IMR-90 (cell line): ENCODE measurements at regions not wholly inside any gene's neighbourhood (a gene's known extent, or its start where the extent isn't known, plus 50 kb on each side); places are given as distances from the start of the nearest gene placed in this dataset.

Experiments used
- ATAC-seq: fragments of 200-7000 bp; cut with Tn5 transposase; 2 replicates; pipeline ENCODE4 v1.9.1; 2020; ENCODE audit warnings: low read depth, mild to moderate bottlenecking, moderate library complexity
- BruUV-seq: library from RNA; stranded (reverse); fragments of 400-500 nt; replicated peaks from 2 replicates; lab custom pipeline; 2021; lab: Mats Ljungman, UMichigan
- CTCF ChIA-PET: fragments of 300-600 bp; formaldehyde crosslinking; extraction: SDS; loops from one replicate; lab custom pipeline; 2021; ENCODE audit warnings: antibody characterized with exemption; lab: Yijun Ruan, JAX
- POLR2A ChIA-PET: fragments of 300-600 bp; sonication (Branson Sonifier 250); formaldehyde crosslinking; loops from one replicate; lab custom pipeline; 2022; ENCODE audit warnings: antibody characterized with exemption; ENCODE audit not compliant: unreplicated experiment; lab: Charles Lee
- DNase-seq: peaks from one replicate; pipeline ENCODE4 v3.0.0; 2013
- H2AFZ ChIP-seq: replicated peaks from 2 replicates; pipeline ENCODE3; 2013; ENCODE audit warnings: low read length, mild to moderate bottlenecking; ENCODE audit not compliant: poor library complexity
- H2AK5ac ChIP-seq: 2 replicates; pipeline ENCODE4 v1.6.1; 2013; ENCODE audit warnings: low read depth, low read length, inconsistent platforms
- H2AK9ac ChIP-seq: replicated peaks from 2 replicates; pipeline ENCODE3; 2013; ENCODE audit warnings: mild to moderate bottlenecking, low read depth, low read length, moderate library complexity; ENCODE audit not compliant: poor library complexity
- H2BK120ac ChIP-seq: 2 replicates; pipeline ENCODE4 v1.6.1; 2013; ENCODE audit warnings: low read depth, low read length, inconsistent platforms
- H2BK15ac ChIP-seq: 3 replicates; pipeline ENCODE4 v1.6.1; 2013; ENCODE audit warnings: low read depth, low read length, inconsistent platforms
- H2BK20ac ChIP-seq: 2 replicates; pipeline ENCODE4 v1.6.1; 2013; ENCODE audit warnings: low read depth, mild to moderate bottlenecking, inconsistent platforms, low read length, moderate library complexity
- H2BK5ac ChIP-seq: 2 replicates; pipeline ENCODE4 v1.6.1; 2013; ENCODE audit warnings: mild to moderate bottlenecking, low read depth, low read length, inconsistent platforms; ENCODE audit not compliant: poor library complexity, severe bottlenecking
- H3K14ac ChIP-seq: replicated peaks from 2 replicates; pipeline ENCODE4 v1.6.1; 2013; ENCODE audit warnings: low read depth, low read length, inconsistent platforms
- H3K18ac ChIP-seq: 2 replicates; pipeline ENCODE4 v1.6.1; 2013; ENCODE audit warnings: low read depth, low read length, control low read depth
- H3K23ac ChIP-seq: 2 replicates; pipeline ENCODE4 v1.6.1; 2013; ENCODE audit warnings: low read depth, low read length, inconsistent platforms
- H3K27ac ChIP-seq: 2 replicates; pipeline ENCODE4 v1.5.1; 2013; ENCODE audit warnings: mild to moderate bottlenecking, control low read depth, low read length; ENCODE audit not compliant: insufficient read depth
- H3K27me3 ChIP-seq: 2 replicates; pipeline ENCODE4 v1.6.1; 2013; ENCODE audit warnings: low read length; ENCODE audit not compliant: control insufficient read depth, insufficient read depth
- H3K36me3 ChIP-seq: 2 replicates; pipeline ENCODE4 v1.6.1; 2013; ENCODE audit warnings: low read length, mixed read lengths; ENCODE audit not compliant: control insufficient read depth, insufficient read depth
- H3K4ac ChIP-seq: 2 replicates; pipeline ENCODE4 v1.6.1; 2013; ENCODE audit warnings: low read depth, low read length, inconsistent platforms
- H3K4me1 ChIP-seq: 2 replicates; pipeline ENCODE4 v1.6.1; 2013; ENCODE audit warnings: low read length, mixed read lengths; ENCODE audit not compliant: control insufficient read depth, insufficient read depth
- H3K4me2 ChIP-seq: 2 replicates; pipeline ENCODE4 v1.6.1; 2013; ENCODE audit warnings: low read depth, mild to moderate bottlenecking, control low read depth, low read length, moderate library complexity
- H3K4me3 ChIP-seq: 2 replicates; pipeline ENCODE4 v1.5.1; 2013; ENCODE audit warnings: low read depth, mild to moderate bottlenecking, control low read depth, low read length, moderate library complexity; ENCODE audit not compliant: insufficient read depth
- H3K56ac ChIP-seq: 2 replicates; pipeline ENCODE4 v1.6.1; 2013; ENCODE audit warnings: low read length, inconsistent platforms; ENCODE audit not compliant: insufficient read depth; ENCODE audit errors: extremely low read depth
- H3K79me1 ChIP-seq, 2 experiments: 2 replicates each; pipeline ENCODE4 v1.6.1; 2013; ENCODE audit warnings: low read length in 2 of 2, inconsistent platforms in 1 of 2, low read depth in 1 of 2
- H3K9ac ChIP-seq: 2 replicates; pipeline ENCODE4 v1.6.1; 2013; ENCODE audit warnings: low read depth, low read length, control low read depth
- H3K9me1 ChIP-seq: 2 replicates; pipeline ENCODE4 v1.6.1; 2013; ENCODE audit warnings: low read length, inconsistent platforms; ENCODE audit not compliant: insufficient read depth
- H3K9me3 ChIP-seq: 2 replicates; pipeline ENCODE4 v1.6.1; 2013; ENCODE audit warnings: low read length; ENCODE audit not compliant: control insufficient read depth, insufficient read depth
- H4K20me1 ChIP-seq: 2 replicates; pipeline ENCODE4 v1.6.1; 2013; ENCODE audit warnings: low read length, inconsistent platforms; ENCODE audit not compliant: insufficient read depth
- H4K5ac ChIP-seq: 2 replicates; pipeline ENCODE4 v1.6.1; 2013; ENCODE audit warnings: mild to moderate bottlenecking, low read depth, low read length, control low read depth
- H4K8ac ChIP-seq, 2 experiments: 2 replicates each; pipeline ENCODE4 v1.6.1; 2013; ENCODE audit warnings: low read depth in 2 of 2, low read length in 2 of 2, control low read depth in 1 of 2, inconsistent platforms in 1 of 2
- H4K91ac ChIP-seq: 2 replicates; pipeline ENCODE4 v1.6.1; 2013; ENCODE audit warnings: low read depth, low read length, inconsistent platforms; ENCODE audit not compliant: insufficient read depth
- BHLHE40 ChIP-seq: fragments of 150-350 bp; IDR thresholded peaks from 2 replicates; pipeline ENCODE4 v1.6.1; 2016; ENCODE audit warnings: mild to moderate bottlenecking, low read depth, low read length
- CEBPB ChIP-seq: IDR thresholded peaks from 2 replicates; pipeline ENCODE4 v1.6.1; 2012; ENCODE audit warnings: low read depth, low read length, improper control_type of control experiment
- CHD1 ChIP-seq: IDR thresholded peaks from 2 replicates; pipeline ENCODE4 v1.6.1; 2012; ENCODE audit warnings: low read depth, low read length, improper control_type of control experiment
- CTCF ChIP-seq: conservative IDR thresholded peaks from 2 replicates; pipeline ENCODE4 v1.5.1; 2012; ENCODE audit warnings: mild to moderate bottlenecking, low read depth, low read length, improper control_type of control experiment
- ELK1 ChIP-seq: fragments of 150-350 bp; IDR thresholded peaks from 2 replicates; pipeline ENCODE4 v1.6.1; 2016; ENCODE audit warnings: low read depth, mild to moderate bottlenecking, low read length, moderate library complexity, borderline replicate concordance
- FOS ChIP-seq: fragments of 150-350 bp; IDR thresholded peaks from 2 replicates; pipeline ENCODE4 v1.6.1; 2016; ENCODE audit warnings: low read depth, low read length
- MAFK ChIP-seq: IDR thresholded peaks from 2 replicates; pipeline ENCODE4 v1.6.1; 2012; ENCODE audit warnings: low read depth, low read length, improper control_type of control experiment
- MAZ ChIP-seq: IDR thresholded peaks from 2 replicates; pipeline ENCODE4 v1.6.1; 2012; ENCODE audit warnings: low read depth, mild to moderate bottlenecking, low read length, improper control_type of control experiment, moderate library complexity, borderline replicate concordance
- MXI1 ChIP-seq: IDR thresholded peaks from 2 replicates; pipeline ENCODE4 v1.6.1; 2012; ENCODE audit warnings: low read depth, mild to moderate bottlenecking, low read length, moderate library complexity, borderline replicate concordance
- NFE2L2 ChIP-seq: fragments of 150-350 bp; IDR thresholded peaks from 2 replicates; pipeline ENCODE4 v1.6.1; 2016; ENCODE audit warnings: low read depth, mild to moderate bottlenecking, low read length
- POLR2A ChIP-seq: IDR thresholded peaks from 2 replicates; pipeline ENCODE4 v1.6.1; 2012; ENCODE audit warnings: mild to moderate bottlenecking, low read depth, low read length
- RAD21 ChIP-seq: IDR thresholded peaks from 2 replicates; pipeline ENCODE4 v1.6.1; 2012; ENCODE audit warnings: low read length, improper control_type of control experiment
- RCOR1 ChIP-seq: IDR thresholded peaks from 2 replicates; pipeline ENCODE4 v1.6.1; 2012; ENCODE audit warnings: mild to moderate bottlenecking, low read length, improper control_type of control experiment; ENCODE audit not compliant: insufficient replicate concordance
- RFX5 ChIP-seq: IDR thresholded peaks from 2 replicates; pipeline ENCODE4 v1.8.0; 2012; ENCODE audit warnings: low read depth, mild to moderate bottlenecking, low read length, moderate library complexity
- SMC3 ChIP-seq: fragments of 150-350 bp; IDR thresholded peaks from 2 replicates; pipeline ENCODE4 v1.6.1; 2016; ENCODE audit warnings: low read depth, mild to moderate bottlenecking, antibody characterized with exemption, low read length, moderate library complexity
- USF2 ChIP-seq: fragments of 150-350 bp; IDR thresholded peaks from 2 replicates; pipeline ENCODE4 v1.6.1; 2017; ENCODE audit warnings: mild to moderate bottlenecking, antibody characterized with exemption, low read length, low read depth
- WGBS, 2 experiments: methylation state at CpG; one replicate each; pipeline versions ENCODE4 v1.1.5 to v1.1.7; 2013; ENCODE audit warnings: missing lambda C conversion rate in 2 of 2; ENCODE audit not compliant: insufficient read length in 1 of 2; ENCODE audit errors: extremely low coverage in 2 of 2; 5-methylcytosine and 5-hydroxymethylcytosine counted together
- dilution Hi-C: fragments of 300-500 bp; cut with HindIII; formaldehyde crosslinking; loops from one replicate; pipeline ENCODE4 v1.14.3; 2018; ENCODE audit warnings: low sequenced_read_pairs; ENCODE audit not compliant: unreplicated experiment
- in situ Hi-C: fragments of 300-500 bp; cut with MboI; formaldehyde crosslinking; loops from 3 replicates; pipeline ENCODE4 v1.14.3; 2019; ENCODE audit warnings: low sequenced_read_pairs, inconsistent platforms, mixed read lengths
- intact Hi-C: fragments of 100-400 bp; cut with micrococcal nuclease; formaldehyde crosslinking; loops from 2 replicates; pipeline ENCODE4 v1.10.0; 2022

GRCh38 chr3:81867875-81868274 lies 106.4 kb upstream of the GBE1 start:
- Histone ChIP-seq H4K20me1 (no peaks in the 10 kb centered on the region), H2BK20ac (no peak overlapping the region), H2BK15ac (no peak overlapping the region), H3K4me1 (no peaks in the 10 kb centered on the region), H3K4me3 (no peak overlapping the region), H3K14ac (no peak overlapping the region), H2BK5ac (no peak overlapping the region), H3K27ac (no peak overlapping the region), H3K18ac (no peak overlapping the region), H4K8ac (no peak overlapping the region), H3K36me3 (no peaks in the 10 kb centered on the region), H3K27me3 (no peaks in the 10 kb centered on the region; the same call in 1 of the 2 replicates), H2AFZ (no peak overlapping the region), H3K56ac (no peak overlapping the region), H3K9me3 (no peaks in the 10 kb centered on the region), H3K4ac (no peak overlapping the region), H3K9ac (no peak overlapping the region), H3K23ac (no peak overlapping the region), H2BK120ac (no peak overlapping the region), H2AK5ac (no peak overlapping the region), H3K4me2 (no peak overlapping the region), H3K9me1 (no peaks in the 10 kb centered on the region), H2AK9ac (no peak overlapping the region), H4K5ac (no peak overlapping the region), H3K79me1 (no peaks in the 10 kb centered on the region), H4K91ac (no peak overlapping the region)
- no peak for ATAC-seq
- ChIA-PET CTCF (no interaction called here), POLR2A (no interaction called here)
- no TSS peak for BruUV-seq
- TF ChIP-seq ELK1 (no peak), CHD1 (no peak), POLR2A (no peak), RFX5 (no peak), RCOR1 (no peak), CTCF (no peak), NFE2L2 (no peak), USF2 (no peak), CEBPB (no peak), MAZ (no peak), SMC3 (no peak), MAFK (no peak), RAD21 (no peak), MXI1 (no peak), FOS (no peak), BHLHE40 (no peak)
- intact Hi-C loops, result no loop called here
- no CpG with 5 or more reads among the region's 2 CpGs for WGBS, 2 experiments
- dilution Hi-C loops, result no loop called here
- DNase-seq, result no peak
- in situ Hi-C loops, result no loop called here
